WERI-Rb-1 (cell line): ENCODE measurements at regions not wholly inside any gene's neighbourhood (a gene's known extent, or its start where the extent isn't known, plus 50 kb on each side); places are given as distances from the start of the nearest gene placed in this dataset.

Source experiments
- DNase-seq: peaks from one replicate; pipeline ENCODE4 v3.0.0-alpha.2; 2020
- H3K27ac ChIP-seq: fragments of 250-450 bp; sonication (Bioruptor Pico); 2 replicates; pipeline ENCODE4 v1.5.1; 2020; ENCODE audit warnings: mild to moderate bottlenecking, moderate library complexity
- H3K27me3 ChIP-seq: fragments of 250-450 bp; sonication (Bioruptor Pico); 2 replicates; pipeline ENCODE4 v1.5.1; 2021; ENCODE audit warnings: mild to moderate bottlenecking, low read depth, moderate library complexity; ENCODE audit not compliant: insufficient read depth, severe bottlenecking
- H3K36me3 ChIP-seq: fragments of 250-450 bp; sonication (Bioruptor Pico); 2 replicates; pipeline ENCODE4 v1.5.1; 2020; ENCODE audit warnings: mild to moderate bottlenecking, moderate library complexity
- H3K4me3 ChIP-seq: 2 replicates; pipeline ENCODE4 v1.5.1; 2011; ENCODE audit warnings: low read depth, mild to moderate bottlenecking, control low read depth, low read length
- H3K9me3 ChIP-seq: fragments of 250-450 bp; sonication (Bioruptor Pico); 2 replicates; pipeline ENCODE4 v1.5.1; 2021; ENCODE audit warnings: mild to moderate bottlenecking, moderate library complexity; ENCODE audit not compliant: severe bottlenecking
- TF ChIP-seq, protein P1 (sequence below): IDR thresholded peaks from 2 replicates; pipeline ENCODE4 v1.5.1; 2011; ENCODE audit warnings: low read depth, mild to moderate bottlenecking, control low read depth, inconsistent platforms, low read length

- DNase-seq = no peak
- no peak overlapping the region for H3K27ac ChIP-seq
- 0 out of 2 replicates have a peak, but pooled peaks cover 2% of the 10 kb centered on the region for H3K36me3 ChIP-seq
- TF ChIP-seq, protein P1, sequence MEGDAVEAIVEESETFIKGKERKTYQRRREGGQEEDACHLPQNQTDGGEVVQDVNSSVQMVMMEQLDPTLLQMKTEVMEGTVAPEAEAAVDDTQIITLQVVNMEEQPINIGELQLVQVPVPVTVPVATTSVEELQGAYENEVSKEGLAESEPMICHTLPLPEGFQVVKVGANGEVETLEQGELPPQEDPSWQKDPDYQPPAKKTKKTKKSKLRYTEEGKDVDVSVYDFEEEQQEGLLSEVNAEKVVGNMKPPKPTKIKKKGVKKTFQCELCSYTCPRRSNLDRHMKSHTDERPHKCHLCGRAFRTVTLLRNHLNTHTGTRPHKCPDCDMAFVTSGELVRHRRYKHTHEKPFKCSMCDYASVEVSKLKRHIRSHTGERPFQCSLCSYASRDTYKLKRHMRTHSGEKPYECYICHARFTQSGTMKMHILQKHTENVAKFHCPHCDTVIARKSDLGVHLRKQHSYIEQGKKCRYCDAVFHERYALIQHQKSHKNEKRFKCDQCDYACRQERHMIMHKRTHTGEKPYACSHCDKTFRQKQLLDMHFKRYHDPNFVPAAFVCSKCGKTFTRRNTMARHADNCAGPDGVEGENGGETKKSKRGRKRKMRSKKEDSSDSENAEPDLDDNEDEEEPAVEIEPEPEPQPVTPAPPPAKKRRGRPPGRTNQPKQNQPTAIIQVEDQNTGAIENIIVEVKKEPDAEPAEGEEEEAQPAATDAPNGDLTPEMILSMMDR = no peak
- H3K4me3 ChIP-seq = no peak overlapping the region
- no peaks in the 10 kb centered on the region for H3K27me3 ChIP-seq
- H3K9me3 ChIP-seq = no peaks in the 10 kb centered on the region
Observed at GRCh38 chr9:108466304-108466703, 389.5 kb downstream of the ACTL7B start.

DNA sequence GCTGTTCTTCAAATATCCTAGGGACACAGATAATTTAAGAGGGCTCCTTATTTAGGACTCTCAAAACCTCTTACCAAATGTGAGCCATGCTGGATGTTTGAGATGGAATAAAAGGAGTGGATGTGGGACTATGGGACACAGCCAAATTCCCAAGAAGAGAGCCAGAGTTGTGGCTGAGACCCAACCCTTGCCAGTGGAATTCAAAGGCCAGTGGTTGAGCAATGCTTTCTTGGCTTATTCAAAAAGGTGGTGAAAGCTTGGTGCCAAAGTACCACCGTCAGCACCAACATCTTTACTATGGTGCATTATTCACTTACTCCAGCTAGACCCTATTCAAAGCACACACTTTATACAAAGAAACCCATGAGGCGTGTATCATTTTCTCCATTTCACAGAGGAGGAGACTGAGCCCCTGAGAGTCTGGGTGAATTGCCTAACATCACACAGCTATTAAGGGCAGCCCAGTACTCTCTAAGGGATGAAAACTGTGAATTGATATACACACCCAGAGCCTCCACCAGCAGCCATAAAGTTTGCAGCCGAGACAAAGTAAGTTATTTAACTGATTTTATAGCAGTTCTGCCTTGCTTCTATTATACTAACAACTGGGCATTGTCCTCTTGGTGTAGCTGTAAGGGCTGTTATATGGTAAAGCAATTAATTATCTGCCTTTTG is 391.7 kb downstream of the ACTL7B start:
- TF ChIP-seq, protein P1 = no peak
- Histone ChIP-seq H3K4me3 (no peak overlapping the region), H3K27me3 (no peaks in the 10 kb centered on the region), H3K27ac (no peak overlapping the region), H3K9me3 (no peaks in the 10 kb centered on the region), H3K36me3 (no peaks in the 10 kb centered on the region)
- DNase-seq = no peak

DNA sequence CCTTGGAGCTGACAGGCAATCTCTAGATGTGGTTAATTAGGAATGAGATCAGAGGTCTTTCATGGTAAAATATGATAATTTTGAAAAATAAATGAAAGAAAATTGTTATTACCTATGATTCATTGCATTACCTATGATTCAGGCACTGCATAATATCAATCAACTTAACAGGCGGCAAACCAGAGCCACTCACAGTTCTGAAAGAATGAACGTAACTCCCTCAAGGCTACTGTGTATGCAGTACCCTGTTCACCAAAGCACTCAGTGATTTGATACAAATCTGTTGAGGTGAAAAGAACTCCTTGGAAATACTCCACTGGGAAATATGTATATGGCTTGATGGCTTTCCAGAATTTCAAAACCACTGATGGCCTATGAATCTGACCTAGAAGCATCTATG is 398.9 kb downstream of the ACTL7B start:
- Histone ChIP-seq H3K4me3 (no peak overlapping the region), H3K27ac (no peak overlapping the region), H3K9me3 (no peaks in the 10 kb centered on the region), H3K27me3 (no peaks in the 10 kb centered on the region), H3K36me3 (no peaks in the 10 kb centered on the region)
- no peak for DNase-seq
- TF ChIP-seq, protein P1 = no peak

GRCh38 chr9:108445431-108446071 is 410.2 kb downstream of the ACTL7B start:
- H3K9me3 ChIP-seq = no peaks in the 10 kb centered on the region
- no peak overlapping the region for H3K4me3 ChIP-seq
- no peak for DNase-seq
- H3K36me3 ChIP-seq = no peaks in the 10 kb centered on the region
- TF ChIP-seq, protein P1 = no peak
- no peak overlapping the region for H3K27ac ChIP-seq
- no peaks in the 10 kb centered on the region for H3K27me3 ChIP-seq

DNA sequence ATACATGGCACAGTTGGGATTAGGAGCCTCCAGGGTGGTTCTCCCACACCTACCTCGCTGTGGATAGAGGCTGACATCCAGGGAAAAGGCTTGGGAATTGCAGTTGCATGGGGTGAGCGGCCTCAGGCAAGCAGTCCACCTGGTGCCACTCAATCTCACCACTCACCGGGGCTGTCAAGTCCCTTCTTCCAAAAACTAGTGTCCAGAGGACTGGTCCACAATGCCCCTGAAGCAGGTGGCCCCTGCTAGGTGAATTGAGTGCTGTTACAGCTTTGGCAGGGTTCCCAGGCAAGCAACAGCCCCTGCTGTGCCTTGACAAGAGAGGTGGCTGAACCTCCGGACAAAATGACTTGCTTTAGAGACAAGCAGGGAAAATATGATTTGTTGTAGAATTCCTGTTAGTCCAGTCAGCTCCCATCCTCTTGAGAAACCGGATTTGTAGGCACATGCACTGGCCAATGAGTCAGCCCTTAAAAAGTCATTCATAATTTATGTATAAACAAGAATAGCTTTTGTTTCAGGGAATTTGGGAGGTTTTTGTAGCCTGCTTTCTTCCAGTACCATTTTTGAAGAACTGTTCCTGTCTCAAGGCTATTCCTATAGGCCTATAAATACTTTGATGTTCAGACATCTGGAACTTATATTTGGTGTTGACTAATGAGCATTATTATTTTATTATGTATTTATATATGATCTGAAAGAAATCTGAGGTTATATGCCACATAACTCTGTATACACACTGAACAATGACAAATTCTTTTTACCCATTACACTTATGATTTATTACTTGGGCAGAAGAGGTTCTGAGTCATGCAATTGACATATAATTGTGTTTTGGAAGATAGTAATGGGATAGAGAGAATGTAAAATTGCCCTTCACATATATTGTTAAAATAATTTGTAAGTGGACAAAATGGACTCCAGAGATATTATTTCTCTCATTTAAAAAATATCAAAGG is 411.1 kb downstream of the ACTL7B start:
- DNase-seq = no peak
- Histone ChIP-seq H3K4me3 (no peak overlapping the region), H3K9me3 (no peaks in the 10 kb centered on the region), H3K27me3 (no peaks in the 10 kb centered on the region), H3K36me3 (no peaks in the 10 kb centered on the region), H3K27ac (no peak overlapping the region)
- TF ChIP-seq, protein P1 = no peak
